Fibroblast of mammary gland (primary cell): ENCODE measurements at regions not wholly inside any gene's neighbourhood (a gene's known extent, or its start where the extent isn't known, plus 50 kb on each side); places are given as distances from the start of the nearest gene placed in this dataset.

ENCODE experiments used
- DNase-seq: peaks from one replicate; pipeline ENCODE4 v3.0.0-alpha.2; 2010; ENCODE audit warnings: low read depth
- H3K4me3 ChIP-seq: 2 replicates; pipeline ENCODE4 v1.5.1; 2011; ENCODE audit warnings: low read depth, mild to moderate bottlenecking, low read length, moderate library complexity; ENCODE audit not compliant: control insufficient read depth
- TF ChIP-seq, protein P1 (sequence below): conservative IDR thresholded peaks from 2 replicates; pipeline ENCODE4 v1.5.1; 2011; ENCODE audit warnings: low read depth, low read length, inconsistent platforms; ENCODE audit not compliant: control insufficient read depth, insufficient read depth

DNA sequence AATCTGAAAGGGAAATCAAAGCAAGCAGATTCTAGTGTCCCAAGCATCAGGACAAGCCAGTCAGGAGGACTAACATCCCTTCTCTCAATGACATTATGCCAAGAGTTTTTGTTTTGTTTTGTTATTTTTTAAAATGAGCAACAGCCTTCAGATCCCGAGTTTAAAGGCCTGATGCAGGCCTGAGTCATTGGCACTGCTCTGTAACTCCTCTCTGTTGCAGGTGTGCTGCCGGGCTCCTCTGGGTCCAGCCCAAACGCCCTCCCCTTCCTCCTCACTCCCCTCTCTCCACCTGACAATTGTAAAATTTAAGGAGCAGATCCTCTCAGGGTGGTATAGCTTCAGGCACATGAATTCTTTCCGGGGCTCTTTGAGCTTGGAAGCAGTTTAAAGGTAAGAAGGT lies 502.0 kb downstream of the BMP2 start:
- DNase-seq, result no peak
- TF ChIP-seq, protein P1, sequence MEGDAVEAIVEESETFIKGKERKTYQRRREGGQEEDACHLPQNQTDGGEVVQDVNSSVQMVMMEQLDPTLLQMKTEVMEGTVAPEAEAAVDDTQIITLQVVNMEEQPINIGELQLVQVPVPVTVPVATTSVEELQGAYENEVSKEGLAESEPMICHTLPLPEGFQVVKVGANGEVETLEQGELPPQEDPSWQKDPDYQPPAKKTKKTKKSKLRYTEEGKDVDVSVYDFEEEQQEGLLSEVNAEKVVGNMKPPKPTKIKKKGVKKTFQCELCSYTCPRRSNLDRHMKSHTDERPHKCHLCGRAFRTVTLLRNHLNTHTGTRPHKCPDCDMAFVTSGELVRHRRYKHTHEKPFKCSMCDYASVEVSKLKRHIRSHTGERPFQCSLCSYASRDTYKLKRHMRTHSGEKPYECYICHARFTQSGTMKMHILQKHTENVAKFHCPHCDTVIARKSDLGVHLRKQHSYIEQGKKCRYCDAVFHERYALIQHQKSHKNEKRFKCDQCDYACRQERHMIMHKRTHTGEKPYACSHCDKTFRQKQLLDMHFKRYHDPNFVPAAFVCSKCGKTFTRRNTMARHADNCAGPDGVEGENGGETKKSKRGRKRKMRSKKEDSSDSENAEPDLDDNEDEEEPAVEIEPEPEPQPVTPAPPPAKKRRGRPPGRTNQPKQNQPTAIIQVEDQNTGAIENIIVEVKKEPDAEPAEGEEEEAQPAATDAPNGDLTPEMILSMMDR, result no peak

DNA sequence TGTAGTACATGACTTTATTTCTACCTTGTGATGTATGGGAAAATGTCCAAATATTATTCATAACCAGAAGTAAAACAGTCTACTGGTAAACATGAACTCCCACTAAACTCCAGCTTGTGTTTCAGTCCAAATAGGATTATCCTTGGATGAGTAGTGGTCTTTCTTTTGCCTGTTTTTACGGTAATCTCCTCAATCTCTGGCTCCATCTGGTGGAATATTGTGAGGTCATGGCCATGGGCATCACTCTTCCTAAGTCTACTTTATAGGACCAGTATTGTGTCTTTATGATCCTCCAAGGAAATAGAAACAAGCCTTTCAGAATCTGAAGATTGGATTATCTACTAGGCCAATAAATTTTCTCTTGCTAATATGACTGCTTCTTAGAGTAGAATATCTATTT lies 505.0 kb downstream of the BMP2 start:
- no peak overlapping the region for H3K4me3 ChIP-seq
- DNase-seq, result no peak
- TF ChIP-seq, protein P1, result peak; percentile 17

More for the DNA sequence above, 502.0 kb downstream of the BMP2 start:
- no peak overlapping the region for H3K4me3 ChIP-seq

DNA sequence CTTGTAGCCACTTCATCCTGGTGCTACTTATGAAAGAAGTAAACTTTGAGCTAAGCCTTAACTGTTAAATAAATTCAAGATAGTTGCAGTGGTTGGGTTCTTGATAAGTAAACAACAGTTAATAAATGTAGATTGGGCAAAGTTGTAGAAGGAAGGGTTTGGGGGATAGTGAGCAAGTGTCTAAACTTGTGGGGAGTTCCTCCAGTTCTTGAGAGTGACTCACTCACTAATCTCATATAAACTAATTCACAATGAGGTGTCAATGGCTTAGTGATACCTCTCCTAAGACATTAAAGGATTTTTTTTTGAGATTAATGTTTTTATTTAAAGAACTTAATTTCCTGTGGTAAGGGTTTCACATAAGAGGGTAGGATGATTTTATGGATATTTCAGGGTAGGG lies 507.4 kb downstream of the BMP2 start:
- H3K4me3 ChIP-seq, result no peak overlapping the region
- TF ChIP-seq, protein P1, result no peak
- no peak for DNase-seq

DNA sequence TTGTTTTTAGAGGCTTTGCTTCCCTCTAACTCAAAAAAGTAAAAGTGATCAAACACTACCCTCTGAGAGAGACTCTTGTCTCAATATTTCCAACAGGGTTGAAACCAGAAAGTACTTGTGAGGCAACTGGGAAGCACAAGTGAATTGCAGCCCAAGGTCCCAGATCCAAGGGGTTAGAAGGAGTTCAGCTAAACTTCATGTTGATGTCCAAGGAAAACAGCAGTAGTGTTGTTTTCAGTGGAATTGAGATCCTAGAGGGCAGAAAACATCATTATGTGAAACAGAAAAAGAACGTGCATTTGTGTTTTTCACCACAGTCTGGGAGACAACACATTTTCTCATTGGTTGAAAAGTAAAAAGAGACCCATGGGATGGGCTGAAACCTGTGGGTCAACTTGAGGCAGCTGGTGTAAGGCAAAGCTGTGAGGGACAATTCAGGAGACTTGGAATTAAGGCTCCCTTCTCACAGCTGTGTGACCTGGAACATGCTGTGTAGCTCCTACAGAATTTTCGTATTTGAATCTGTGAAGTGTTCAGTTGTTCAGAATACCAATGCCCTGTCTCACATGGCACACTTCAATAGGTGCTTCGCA lies 508.3 kb downstream of the BMP2 start:
- TF ChIP-seq, protein P1, result no peak
- DNase-seq, result no peak
- H3K4me3 ChIP-seq, result no peak overlapping the region

DNA sequence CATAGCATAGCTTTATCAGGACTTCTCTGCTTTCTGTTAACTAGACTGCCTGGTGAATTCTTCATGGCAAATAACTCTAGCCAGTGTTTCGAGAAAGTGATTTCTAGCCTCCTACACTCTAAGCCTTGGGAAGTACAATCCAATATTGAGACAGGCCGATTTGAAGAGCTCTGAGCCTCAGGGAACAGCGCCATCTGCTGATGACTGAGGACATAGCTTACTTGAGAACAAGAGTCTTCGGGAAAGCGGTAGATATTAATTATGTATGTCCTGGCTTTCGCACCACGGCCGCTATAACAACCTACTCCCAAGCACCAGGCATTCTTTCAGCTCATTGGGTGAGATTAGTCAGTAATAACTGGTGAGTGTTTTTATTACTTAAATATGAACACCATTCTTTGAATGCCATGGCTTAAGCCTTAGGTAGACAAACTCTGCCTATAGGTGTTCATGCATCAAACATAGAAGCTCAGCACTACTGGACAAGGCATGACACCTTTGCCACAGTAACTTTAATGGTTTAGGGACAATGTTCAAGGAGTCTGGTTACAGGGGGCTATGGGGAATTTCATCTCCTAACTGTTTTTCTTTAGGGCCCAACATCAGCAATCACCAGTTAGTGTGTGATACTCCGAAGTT lies 518.6 kb downstream of the BMP2 start:
- no peak overlapping the region for H3K4me3 ChIP-seq
- peak; percentile 83 for DNase-seq
- TF ChIP-seq, protein P1, result peak; percentile 88

DNA sequence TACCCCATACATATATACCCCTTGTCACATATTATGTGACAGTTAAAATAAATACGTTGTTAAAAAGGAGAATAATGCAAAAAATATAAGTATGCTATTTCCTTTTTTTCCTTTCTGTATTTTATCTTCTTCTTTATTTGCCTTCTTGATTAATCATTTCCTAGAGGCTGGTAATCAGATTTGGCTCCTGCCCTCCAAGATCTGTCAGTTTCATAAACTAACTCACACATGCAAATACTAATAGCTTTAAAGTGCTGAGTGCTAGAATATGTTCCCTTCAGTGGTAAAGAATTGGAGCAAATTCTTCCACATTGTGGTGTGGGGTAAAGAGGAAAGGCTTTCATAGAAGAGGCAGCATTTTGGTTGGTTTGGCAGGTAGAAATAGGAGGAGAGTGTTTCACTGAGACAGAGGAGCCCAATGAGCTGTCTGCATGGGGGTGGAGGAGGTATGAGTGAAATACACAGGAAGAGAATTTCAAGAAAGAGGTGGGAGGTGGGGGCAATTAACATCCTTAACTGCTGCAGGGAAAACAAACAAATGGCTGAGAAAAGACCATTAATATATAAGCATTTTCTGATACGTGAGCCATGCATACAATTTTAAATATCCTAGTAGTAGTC lies 523.9 kb downstream of the BMP2 start:
- TF ChIP-seq, protein P1, result no peak
- DNase-seq, result no peak
- H3K4me3 ChIP-seq, result no peak overlapping the region

DNA sequence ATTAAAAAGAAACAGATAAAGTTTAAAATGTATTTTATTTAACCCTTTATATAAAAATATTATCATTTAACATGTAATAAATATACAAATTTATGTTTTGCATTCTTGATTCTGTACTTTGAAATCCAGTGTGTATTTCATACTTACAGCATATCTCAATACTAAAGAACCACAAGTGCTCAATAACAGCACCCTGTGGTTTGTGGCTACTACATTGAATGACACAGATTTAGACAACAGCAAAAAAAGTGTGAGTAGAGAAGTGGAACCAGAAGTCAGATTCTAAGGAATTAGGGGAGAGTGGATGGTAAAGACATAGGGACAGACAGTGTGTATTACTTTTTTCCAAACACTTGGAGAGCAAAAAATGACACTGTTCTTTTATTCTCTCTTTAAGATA lies 524.5 kb downstream of the BMP2 start:
- DNase-seq, result no peak
- TF ChIP-seq, protein P1, result no peak
- H3K4me3 ChIP-seq, result no peak overlapping the region
